ENCODE measurements at regions not wholly inside any gene's neighbourhood (a gene's known extent, or its start where the extent isn't known, plus 50 kb on each side); places are given as distances from the start of the nearest gene placed in this dataset.

- Histone ChIP-seq H3K4me1 (no peaks in the 10 kb centered on the region), H3K4me2 (ENCODE audit: low read length) (no peak overlapping the region), H3K36me3 (ENCODE audit: control insufficient read depth, insufficient read depth, low read length) (no peaks in the 10 kb centered on the region), H2AFZ (no peak overlapping the region), H3K9ac (no peak overlapping the region), H3K9me3 (ENCODE audit: control insufficient read depth, low read length) (no peaks in the 10 kb centered on the region), H3K27me3 (ENCODE audit: control insufficient read depth, insufficient read depth, low read length) (no peaks in the 10 kb centered on the region), H3K27ac (no peak overlapping the region), H3K79me2 (no peaks in the 10 kb centered on the region), H3K4me3 (ENCODE audit: low read depth, low read length) (no peak overlapping the region)
- TF ChIP-seq CTCF (IDR thresholded peaks at IDR 0.05), result no peak
Observed at GRCh38 chrX:22800806-22801205, 199.0 kb upstream of the DDX53 start.

GRCh38 chrX:22803353-22803752 is 196.4 kb upstream of the DDX53 start:
- no peaks in the 10 kb centered on the region for H3K9me3 ChIP-seq (ENCODE audit: control insufficient read depth, low read length)
- no peak overlapping the region for H3K4me2 ChIP-seq (ENCODE audit: low read length)
- H3K27ac ChIP-seq, result no peak overlapping the region
- no peak for TF ChIP-seq CTCF (IDR thresholded peaks at IDR 0.05)
- H3K27me3 ChIP-seq (ENCODE audit: control insufficient read depth, insufficient read depth, low read length), result no peaks in the 10 kb centered on the region
- no peaks in the 10 kb centered on the region for H3K79me2 ChIP-seq
- H3K4me1 ChIP-seq, result no peaks in the 10 kb centered on the region
- no peak overlapping the region for H3K9ac ChIP-seq
- H2AFZ ChIP-seq, result no peak overlapping the region
- H3K4me3 ChIP-seq (ENCODE audit: low read depth, low read length), result no peak overlapping the region
- H3K36me3 ChIP-seq (ENCODE audit: control insufficient read depth, insufficient read depth, low read length), result no peaks in the 10 kb centered on the region

- no peak overlapping the region for H3K9ac ChIP-seq
- H3K36me3 ChIP-seq (ENCODE audit: control insufficient read depth, insufficient read depth, low read length), result no peaks in the 10 kb centered on the region
- H2AFZ ChIP-seq, result no peak overlapping the region
- no peak overlapping the region for H3K4me3 ChIP-seq (ENCODE audit: low read depth, low read length)
- no peaks in the 10 kb centered on the region for H3K4me1 ChIP-seq
- H3K4me2 ChIP-seq (ENCODE audit: low read length), result no peak overlapping the region
- no peaks in the 10 kb centered on the region for H3K27me3 ChIP-seq (ENCODE audit: control insufficient read depth, insufficient read depth, low read length)
- no peaks in the 10 kb centered on the region for H3K79me2 ChIP-seq
- no peaks in the 10 kb centered on the region for H3K9me3 ChIP-seq (ENCODE audit: control insufficient read depth, low read length)
- no peak overlapping the region for H3K27ac ChIP-seq
- TF ChIP-seq CTCF (IDR thresholded peaks at IDR 0.05), result no peak
Observed at GRCh38 chrX:22810876-22811275, 188.9 kb upstream of the DDX53 start.

GRCh38 chrX:22818061-22818460 is 181.7 kb upstream of the DDX53 start:
- Histone ChIP-seq H3K9me3 (ENCODE audit: control insufficient read depth, low read length) (no peaks in the 10 kb centered on the region), H3K27ac (no peak overlapping the region), H2AFZ (no peak overlapping the region), H3K4me2 (ENCODE audit: low read length) (no peak overlapping the region), H3K4me1 (no peaks in the 10 kb centered on the region), H3K27me3 (ENCODE audit: control insufficient read depth, insufficient read depth, low read length) (no peaks in the 10 kb centered on the region), H3K9ac (no peak overlapping the region), H3K36me3 (ENCODE audit: control insufficient read depth, insufficient read depth, low read length) (no peaks in the 10 kb centered on the region), H3K4me3 (ENCODE audit: low read depth, low read length) (no peak overlapping the region), H3K79me2 (no peaks in the 10 kb centered on the region)
- no peak for TF ChIP-seq CTCF (IDR thresholded peaks at IDR 0.05)

- Histone ChIP-seq H3K27ac (no peak overlapping the region), H3K4me1 (no peaks in the 10 kb centered on the region), H3K79me2 (no peaks in the 10 kb centered on the region), H3K4me3 (ENCODE audit: low read depth, low read length) (no peak overlapping the region), H3K36me3 (ENCODE audit: control insufficient read depth, insufficient read depth, low read length) (no peaks in the 10 kb centered on the region), H2AFZ (no peak overlapping the region), H3K9me3 (ENCODE audit: control insufficient read depth, low read length) (no peaks in the 10 kb centered on the region), H3K4me2 (ENCODE audit: low read length) (no peak overlapping the region), H3K9ac (no peak overlapping the region), H3K27me3 (ENCODE audit: control insufficient read depth, insufficient read depth, low read length) (no peaks in the 10 kb centered on the region)
- no peak for TF ChIP-seq CTCF (IDR thresholded peaks at IDR 0.05)
Observed at GRCh38 chrX:22855693-22856092, 144.1 kb upstream of the DDX53 start.
